K562 (cell line): ENCODE measurements at regions not wholly inside any gene's neighbourhood (a gene's known extent, or its start where the extent isn't known, plus 50 kb on each side); places are given as distances from the start of the nearest gene placed in this dataset.

Experiments
- ATAC-seq: fragments of 200-7000 bp; cut with Tn5 transposase; 3 replicates; pipeline ENCODE4 v1.9.1; 2020; ENCODE audit warnings: moderate library complexity
- BruUV-seq: library from RNA; stranded (reverse); fragments of 400-500 nt; replicated peaks from 2 replicates; lab custom pipeline; 2021; lab: Mats Ljungman, UMichigan
- CTCF ChIA-PET: fragments of 300-600 bp; formaldehyde crosslinking; extraction: SDS; loops from one replicate; lab custom pipeline; 2021; ENCODE audit warnings: low intra/inter-chr PET ratio; lab: Yijun Ruan, JAX
- POLR2A ChIA-PET: fragments of 300-600, 350-650 bp; sonication (Branson Sonifier 250); formaldehyde crosslinking; extraction: SDS; loops from one replicate; lab custom pipeline; 2021; ENCODE audit warnings: antibody characterized with exemption, inconsistent platforms; lab: Yijun Ruan, JAX
- DNase-seq, 4 experiments: peaks; one replicate each; pipeline versions ENCODE4 v3.0.0 to v3.0.0-alpha.2; 2011 to 2018; ENCODE audit warnings: low spot score in 3 of 4, mixed read lengths in 3 of 4; ENCODE audit errors: extremely low read depth in 1 of 4
- FAIRE-seq: peaks from 2 replicates; lab custom pipeline; 2011; peaks lifted over from hg19 to GRCh38; lab: Jason Lieb, UNC
- H2AFZ ChIP-seq: 2 replicates; pipeline ENCODE4 v1.6.0; 2011; ENCODE audit warnings: low read depth, low read length, control low read depth, inconsistent platforms
- H3K27ac ChIP-seq: fragments of 200-600 bp; 3 replicates; pipeline ENCODE4 v1.8.0; 2011; ENCODE audit warnings: low read depth, mild to moderate bottlenecking, control low read depth, inconsistent platforms, low read length, moderate library complexity, mixed read lengths; ENCODE audit errors: extremely low read depth
- H3K27me3 ChIP-seq, 2 experiments: fragments of 300-600 bp in 1 of 2; 2 replicates in 1 of 2; 3 replicates in 1 of 2; pipeline versions ENCODE4 v1.6.0 to v1.8.0; 2011; ENCODE audit warnings: inconsistent platforms in 2 of 2, low read length in 2 of 2, mild to moderate bottlenecking in 1 of 2, mixed read lengths in 1 of 2, moderate library complexity in 1 of 2; ENCODE audit not compliant: control insufficient read depth in 2 of 2, insufficient read depth in 2 of 2
- H3K36me3 ChIP-seq: fragments of 300-600 bp; 3 replicates; pipeline ENCODE4 v1.8.0; 2011; ENCODE audit warnings: mild to moderate bottlenecking, low read length, inconsistent platforms; ENCODE audit not compliant: control insufficient read depth, insufficient read depth
- H3K4me1 ChIP-seq, 2 experiments: fragments of 200-600 bp in 1 of 2; replicated peaks in 1 of 2; 2 replicates in 1 of 2; 3 replicates in 1 of 2; pipeline versions ENCODE4 v1.5.1 to v1.8.0; 2011; ENCODE audit warnings: inconsistent platforms in 2 of 2, low read length in 2 of 2, mild to moderate bottlenecking in 1 of 2, mixed read lengths in 1 of 2, moderate library complexity in 1 of 2; ENCODE audit not compliant: control insufficient read depth in 2 of 2, insufficient read depth in 2 of 2
- H3K4me2 ChIP-seq: 2 replicates; pipeline ENCODE4 v1.6.1; 2011; ENCODE audit warnings: low read length, control low read depth, inconsistent platforms, mixed read lengths; ENCODE audit not compliant: insufficient read depth
- H3K4me3 ChIP-seq: fragments of 200-600 bp; sonication (generic), shearing (Covaris generic); 2 replicates; pipeline ENCODE4 v1.5.1; 2016; ENCODE audit warnings: control low read depth, inconsistent platforms
- H3K79me2 ChIP-seq: fragments of 200-600 bp; 3 replicates; pipeline ENCODE4 v1.8.0; 2011; ENCODE audit warnings: low read length, inconsistent platforms; ENCODE audit not compliant: control insufficient read depth, insufficient read depth
- H3K9ac ChIP-seq, 2 experiments: 2 replicates each; pipeline versions ENCODE4 v1.6.0 to v1.6.1; 2011; ENCODE audit warnings: low read depth in 2 of 2, low read length in 2 of 2, control low read depth in 1 of 2, inconsistent platforms in 1 of 2, mild to moderate bottlenecking in 1 of 2, mixed read lengths in 1 of 2; ENCODE audit not compliant: insufficient read depth in 1 of 2
- H3K9me1 ChIP-seq: one replicate; pipeline ENCODE4 v1.6.0; 2011; ENCODE audit warnings: inconsistent platforms, mild to moderate bottlenecking, low read length, moderate library complexity; ENCODE audit not compliant: control insufficient read depth, insufficient read depth
- H3K9me3 ChIP-seq: replicated peaks from 2 replicates; pipeline ENCODE4 v1.5.1; 2011; ENCODE audit warnings: low read depth, low read length, inconsistent platforms; ENCODE audit not compliant: control insufficient read depth, insufficient read depth
- H4K20me1 ChIP-seq: replicated peaks from 2 replicates; pipeline ENCODE4 v1.6.1; 2011; ENCODE audit warnings: low read length, inconsistent platforms, mixed read lengths; ENCODE audit not compliant: control insufficient read depth, insufficient read depth
- ADNP ChIP-seq: fragments of 200-800 bp; sonication (Bioruptor generic); IDR thresholded peaks from 2 replicates; pipeline ENCODE4 v1.6.1; 2016; ENCODE audit warnings: missing genetic modification characterization, missing compliant biosample characterization
- CXXC5 ChIP-seq: fragments of 250-450 bp; sonication (Bioruptor Pico); IDR thresholded peaks from 2 replicates; pipeline ENCODE4 v1.8.0; 2022; ENCODE audit warnings: inconsistent platforms, mild to moderate bottlenecking, moderate library complexity
- E2F5 ChIP-seq: sonication (generic); formaldehyde crosslinking; IDR thresholded peaks from 2 replicates; pipeline ENCODE4 v1.8.0; 2022; ENCODE audit warnings: mild to moderate bottlenecking, missing genetic modification reagents
- HDGF ChIP-seq: fragments of 450-650 bp; IDR thresholded peaks from 2 replicates; pipeline ENCODE4 v1.6.1; 2016
- ILF3 ChIP-seq: fragments of 450-650 bp; IDR thresholded peaks from 2 replicates; pipeline ENCODE4 v1.6.1; 2018; ENCODE audit warnings: antibody characterized with exemption, mild to moderate bottlenecking, moderate library complexity, borderline replicate concordance
- JUND ChIP-seq, 2 experiments: IDR thresholded peaks; 2 replicates in 1 of 2; 3 replicates in 1 of 2; pipeline ENCODE4 v1.6.1; 2011; ENCODE audit warnings: borderline replicate concordance in 2 of 2, low read depth in 2 of 2, low read length in 2 of 2, improper control_type of control experiment in 1 of 2, missing biosample characterization in 1 of 2, missing genetic modification characterization in 1 of 2, missing genetic modification reagents in 1 of 2
- MCM3 ChIP-seq: fragments of 450-650 bp; IDR thresholded peaks from 2 replicates; pipeline ENCODE4 v1.6.1; 2016
- MLX ChIP-seq, 2 experiments: fragments of 450-650 bp in 1 of 2; sonication (generic) in 1 of 2; formaldehyde crosslinking; conservative IDR thresholded peaks; 2 replicates each; pipeline versions ENCODE4 v1.4.0 to v1.8.1; 2020 to 2022; ENCODE audit warnings: mild to moderate bottlenecking in 1 of 2, missing genetic modification reagents in 1 of 2
- MTA1 ChIP-seq: fragments of 450-650 bp; IDR thresholded peaks from 2 replicates; pipeline ENCODE4 v1.6.1; 2017; ENCODE audit warnings: borderline replicate concordance
- POLR2G ChIP-seq: fragments of 200-400 bp; formaldehyde crosslinking; IDR thresholded peaks from 2 replicates; pipeline ENCODE4 v1.6.1; 2017; ENCODE audit warnings: low read depth, mild to moderate bottlenecking, antibody characterized with exemption, low read length, moderate library complexity
- RB1 ChIP-seq: fragments of 450-650 bp; IDR thresholded peaks from 2 replicates; pipeline ENCODE4 v1.6.1; 2017; ENCODE audit warnings: low read depth, mild to moderate bottlenecking
- RBM14 ChIP-seq: fragments of 200-400 bp; formaldehyde crosslinking; IDR thresholded peaks from 2 replicates; pipeline ENCODE4 v1.6.1; 2018; ENCODE audit warnings: low read depth, mild to moderate bottlenecking, low read length, moderate library complexity, borderline replicate concordance; ENCODE audit not compliant: insufficient read depth
- RNF2 ChIP-seq: sonication (generic); IDR thresholded peaks from 2 replicates; pipeline ENCODE4 v1.6.1; 2016
- SIN3B ChIP-seq: fragments of 450-650 bp; IDR thresholded peaks from 2 replicates; pipeline ENCODE4 v1.6.1; 2017; ENCODE audit warnings: low read depth, mild to moderate bottlenecking, moderate library complexity
- SPI1 ChIP-seq: IDR thresholded peaks from 2 replicates; pipeline ENCODE4 v1.6.1; 2011; ENCODE audit warnings: low read depth, low read length, control low read depth, borderline replicate concordance
- TEAD4 ChIP-seq, 2 experiments: sonication (generic) in 1 of 2; formaldehyde crosslinking in 1 of 2; IDR thresholded peaks; 2 replicates each; pipeline versions ENCODE4 v1.6.1 to v1.8.0; 2012 to 2022; ENCODE audit warnings: borderline replicate concordance in 1 of 2, inconsistent platforms in 1 of 2, low read length in 1 of 2, mild to moderate bottlenecking in 1 of 2, missing genetic modification reagents in 1 of 2
- ZC3H11A ChIP-seq: IDR thresholded peaks from 2 replicates; pipeline ENCODE4 v1.6.1; 2012; ENCODE audit warnings: low read depth, low read length, improper control_type of control experiment
- ZNF232 ChIP-seq: sonication (generic); formaldehyde crosslinking; IDR thresholded peaks from 2 replicates; pipeline ENCODE4 v1.8.0; 2022; ENCODE audit warnings: mild to moderate bottlenecking, missing genetic modification reagents
- ZNF57 ChIP-seq: fragments of 450-650 bp; formaldehyde crosslinking; IDR thresholded peaks from 2 replicates; pipeline ENCODE4 v1.4.0; 2020; ENCODE audit warnings: mild to moderate bottlenecking, moderate library complexity
- ZZZ3 ChIP-seq: fragments of 450-650 bp; IDR thresholded peaks from 2 replicates; pipeline ENCODE4 v1.6.1; 2016; ENCODE audit warnings: antibody characterized with exemption, mild to moderate bottlenecking, moderate library complexity
- WGBS: fragments of 100-300 bp; shearing (Covaris generic); methylation state at CpG from one replicate; pipeline ENCODE4 v1.1.6; 2016; ENCODE audit warnings: low coverage, mixed read lengths; ENCODE audit not compliant: insufficient coverage; ENCODE audit errors: missing lambda C conversion rate; 5-methylcytosine and 5-hydroxymethylcytosine counted together
- in situ Hi-C: fragments of 300-500 bp; cut with MboI; formaldehyde crosslinking; loops from 4 replicates; pipeline ENCODE4 v1.15.0; 2018; ENCODE audit warnings: inconsistent platforms, mixed read lengths
- intact Hi-C: fragments of 100-400 bp; cut with micrococcal nuclease; formaldehyde crosslinking; loops from 2 replicates; pipeline ENCODE4 v1.14.2; 2022

DNA sequence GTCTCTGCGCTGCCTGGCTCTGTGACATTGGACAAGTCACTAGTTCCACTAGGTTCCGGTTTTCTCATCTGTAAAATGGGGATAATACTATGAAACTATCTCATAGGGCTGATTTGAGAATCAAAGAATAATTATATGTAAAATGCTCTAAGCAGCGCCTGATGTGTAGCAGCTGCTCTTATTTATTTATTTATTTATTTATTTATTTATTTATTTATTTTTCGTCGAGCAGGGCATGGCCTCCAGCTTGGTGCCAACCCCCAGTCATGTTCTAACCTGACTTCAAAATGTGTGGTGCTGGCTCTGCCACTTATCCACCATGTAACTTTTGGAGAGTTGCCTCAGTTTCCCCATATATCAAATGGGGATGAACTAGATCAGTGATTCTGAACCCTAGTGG lies 93.5 kb upstream of the GSC start (continued):
- no peak for TF ChIP-seq MLX (CRISPR knock-in tag; conservative IDR thresholded peaks at IDR 0.05)
- no peak for TF ChIP-seq ADNP (tag)
- TF ChIP-seq, all 486 proteins: peak for 0

- H3K27me3 ChIP-seq = no peaks in the 10 kb centered on the region
- H3K4me2 ChIP-seq = no peak overlapping the region
- no peaks in the 10 kb centered on the region for H3K4me1 ChIP-seq
- ChIA-PET CTCF (no interaction called here), POLR2A (no interaction called here)
- TF ChIP-seq ZNF57 (no peak), RNF2 (no peak), ZZZ3 (no peak), E2F5 (no peak), MTA1 (no peak), ILF3 (no peak), RBM14 (no peak), HDGF (no peak), RB1 (no peak), SPI1 (no peak), JUND (IDR thresholded peaks at IDR 0.05; ENCODE audit: borderline replicate concordance, low read depth, low read length) (no peak), JUND (tag; IDR thresholded peaks at IDR 0.05; ENCODE audit: borderline replicate concordance, low read depth, low read length) (no peak), POLR2G (no peak), MCM3 (no peak), SIN3B (no peak), CXXC5 (CRISPR knock-in tag) (no peak), ZC3H11A (no peak), ZNF232 (no peak), TEAD4 (IDR thresholded peaks at IDR 0.05; ENCODE audit: low read length) (no peak), TEAD4 (CRISPR knock-in tag; IDR thresholded peaks at IDR 0.05; ENCODE audit: borderline replicate concordance) (no peak)
- in situ Hi-C loops = no loop called here
- H3K36me3 ChIP-seq = no peaks in the 10 kb centered on the region
- no peak overlapping the region for H3K9ac ChIP-seq
- WGBS = 0% methylated on average over 4 of the region's 5 CpGs
- H4K20me1 ChIP-seq = no peaks in the 10 kb centered on the region
- DNase-seq (no peak), ATAC-seq (no peak), FAIRE-seq (no peak)
- no peak overlapping the region for H2AFZ ChIP-seq
- intact Hi-C loops = no loop called here
- BruUV-seq = no TSS peak
- no peaks in the 10 kb centered on the region for H3K79me2 ChIP-seq
- no peaks in the 10 kb centered on the region for H3K9me1 ChIP-seq
- no peak overlapping the region for H3K4me3 ChIP-seq
- H3K27ac ChIP-seq = no peak overlapping the region
- H3K9me3 ChIP-seq = no peaks in the 10 kb centered on the region
Observed at GRCh38 chr14:94857950-94858349, 88.0 kb upstream of the GSC start.
